ENCODE measurements at regions not wholly inside any gene's neighbourhood (a gene's known extent, or its start where the extent isn't known, plus 50 kb on each side); places are given as distances from the start of the nearest gene placed in this dataset.
A peak's percentile ranks its signal among the peaks of the same experiment; 100 is the strongest.
"Not testable (repeated sequence)": the region's sequence is repeated elsewhere in the genome, so short reads cannot be mapped to it uniquely, and the experiment has no call there.

DNA sequence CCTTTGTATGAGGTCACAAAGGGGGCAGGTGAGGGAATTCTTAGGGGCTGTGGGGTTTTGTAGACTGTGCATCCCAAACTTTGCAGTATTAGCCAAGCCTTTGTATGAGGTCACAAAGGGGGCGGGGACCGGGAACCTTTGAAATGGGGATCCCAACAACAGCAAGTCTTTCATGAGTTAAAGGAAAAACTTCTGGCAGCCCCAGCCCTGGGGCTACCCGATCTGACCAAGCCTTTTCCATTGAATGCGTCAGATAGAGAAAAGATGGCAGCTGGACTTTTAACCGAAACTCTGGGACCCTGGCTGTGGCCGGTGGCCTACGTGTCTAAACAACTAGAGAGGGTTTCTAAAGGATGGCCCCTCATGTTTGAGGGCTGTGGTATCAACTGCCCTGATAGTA is 79.0 kb upstream of the RUBCNL start:
- DNase-seq: not testable (repeated sequence)

DNA sequence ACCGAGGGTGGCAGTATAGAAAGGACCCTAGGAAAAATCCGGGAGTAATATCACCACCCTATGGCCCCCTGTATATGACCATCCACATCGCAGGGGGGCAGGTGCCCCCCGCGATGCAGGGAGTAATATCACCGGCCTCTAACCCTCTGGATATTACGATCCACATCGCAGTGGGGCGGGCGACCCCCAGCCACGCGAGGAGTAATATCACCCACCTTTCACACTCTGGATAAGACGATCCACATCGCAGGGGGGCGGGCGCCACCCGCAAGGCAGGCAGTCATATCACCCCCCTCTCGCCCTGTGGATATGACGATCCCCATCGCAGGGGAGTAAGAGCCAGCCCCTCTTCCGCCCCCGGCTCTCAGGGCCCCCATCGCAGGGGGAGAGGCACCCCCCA is 76.7 kb upstream of the RUBCNL start:
- DNase-seq: no peak

DNA sequence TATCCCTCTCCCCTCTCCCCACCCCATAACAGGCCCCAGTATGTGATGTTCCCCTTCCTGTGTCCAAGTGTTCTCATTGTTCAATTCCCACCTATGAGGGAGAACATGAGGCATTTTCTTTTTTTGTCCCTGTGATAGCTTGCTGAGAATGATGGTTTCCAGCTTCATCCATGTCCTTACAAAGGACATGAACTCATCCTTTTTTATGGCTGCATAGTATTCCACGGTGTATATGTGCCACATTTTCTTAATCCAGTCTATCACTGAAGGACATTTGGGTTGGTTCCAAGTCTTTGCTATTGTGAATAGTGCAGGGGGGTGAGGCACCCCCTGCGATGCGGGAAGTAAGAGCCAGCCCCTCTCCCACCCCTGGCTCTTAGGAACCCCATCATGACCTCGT is 73.2 kb upstream of the RUBCNL start:
- not testable (repeated sequence) for DNase-seq

DNA sequence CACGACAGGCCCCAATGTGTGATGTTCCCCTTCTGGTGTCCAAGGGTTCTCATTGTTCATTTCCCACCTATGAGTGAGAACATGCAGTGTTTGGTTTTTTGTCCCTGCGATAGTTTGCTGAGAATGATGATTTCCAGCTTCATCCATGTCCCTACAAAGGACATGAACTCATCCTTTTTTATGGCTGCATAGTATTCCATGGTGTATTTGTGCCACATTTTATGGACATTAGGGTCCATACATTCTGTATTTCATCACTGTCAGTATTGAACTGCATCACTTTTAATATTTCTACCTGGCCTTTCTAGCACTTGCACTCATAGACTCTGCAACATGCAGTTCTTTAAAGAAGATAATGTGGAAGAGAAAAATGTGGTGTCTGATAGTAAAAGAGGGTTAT is 70.2 kb upstream of the RUBCNL start:
- DNase-seq: not testable (repeated sequence)

DNA sequence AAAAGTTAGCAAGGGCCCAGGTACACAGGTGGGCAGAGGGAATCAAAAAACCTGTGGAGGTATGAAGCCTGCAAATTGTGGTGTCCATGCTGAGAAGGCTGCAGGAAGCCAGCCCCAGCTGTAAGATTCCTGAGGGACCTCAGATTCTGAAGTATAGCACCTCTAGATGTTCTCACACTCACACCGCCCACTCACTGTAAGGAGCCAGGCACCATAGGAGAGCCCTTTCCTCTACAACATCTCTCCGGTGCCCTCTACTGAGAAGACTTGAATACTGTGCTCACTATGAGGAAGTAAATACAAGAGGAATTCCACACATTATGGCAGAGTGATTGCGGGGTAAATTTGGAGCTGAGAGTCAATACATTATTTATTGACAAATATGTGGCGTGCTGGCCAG is 68.9 kb upstream of the RUBCNL start:
- DNase-seq: not testable (repeated sequence)

DNA sequence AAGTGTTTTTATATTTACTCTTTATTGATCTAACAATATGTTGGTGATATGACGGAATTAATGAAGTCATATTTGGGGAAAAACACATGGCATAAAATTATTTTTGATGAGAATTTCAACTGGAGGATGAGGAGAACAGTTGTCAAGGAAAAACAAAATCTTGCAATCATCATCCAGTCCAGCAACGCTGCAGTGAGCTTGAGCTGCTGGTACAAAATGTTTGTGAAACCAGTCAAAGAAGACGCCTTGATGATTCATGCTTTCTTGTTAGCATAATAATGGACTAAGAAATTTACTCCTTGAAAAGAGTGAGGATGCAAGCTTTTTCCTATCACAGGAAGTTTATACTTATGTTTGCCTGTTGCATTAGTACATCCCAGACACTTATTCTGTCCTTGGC is 64.1 kb upstream of the RUBCNL start:
- DNase-seq: not testable (repeated sequence)

DNA sequence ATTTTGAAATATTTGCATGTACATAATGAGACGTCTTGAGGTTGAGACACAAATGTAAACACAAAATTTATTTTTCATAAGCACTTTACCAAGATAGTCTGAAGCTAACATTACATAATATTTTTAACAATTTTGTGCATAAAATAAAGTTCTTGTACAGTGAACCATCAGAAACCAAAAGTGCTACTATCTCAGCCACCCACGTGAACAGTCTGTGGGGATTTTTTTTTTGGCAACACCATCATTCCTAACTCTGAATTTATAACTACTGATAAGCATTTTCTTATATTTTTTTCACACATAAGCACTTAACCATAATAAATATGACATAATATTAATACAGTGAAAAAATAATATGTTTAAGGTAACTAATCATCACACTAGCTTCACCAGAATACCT is 62.9 kb upstream of the RUBCNL start:
- DNase-seq: not testable (repeated sequence)

DNA sequence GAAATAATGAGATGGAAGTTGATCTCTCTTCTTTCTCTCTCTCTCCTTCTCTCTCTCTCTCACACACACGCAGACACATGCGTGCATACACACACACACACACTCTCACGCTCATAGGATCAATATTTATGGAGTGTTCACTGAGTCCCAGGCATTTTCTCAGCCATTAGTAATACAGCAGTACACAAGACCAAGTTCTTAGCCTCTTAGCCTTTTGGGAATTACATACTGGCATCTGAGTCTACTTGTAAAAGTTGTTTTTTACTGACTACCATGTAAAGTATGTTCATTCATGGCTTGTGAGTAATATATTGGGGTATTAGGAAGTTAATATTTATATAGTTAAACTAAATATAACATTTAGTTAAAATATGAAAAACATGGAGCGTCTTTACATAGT is 61.1 kb upstream of the RUBCNL start:
- DNase-seq: not testable (repeated sequence)

DNA sequence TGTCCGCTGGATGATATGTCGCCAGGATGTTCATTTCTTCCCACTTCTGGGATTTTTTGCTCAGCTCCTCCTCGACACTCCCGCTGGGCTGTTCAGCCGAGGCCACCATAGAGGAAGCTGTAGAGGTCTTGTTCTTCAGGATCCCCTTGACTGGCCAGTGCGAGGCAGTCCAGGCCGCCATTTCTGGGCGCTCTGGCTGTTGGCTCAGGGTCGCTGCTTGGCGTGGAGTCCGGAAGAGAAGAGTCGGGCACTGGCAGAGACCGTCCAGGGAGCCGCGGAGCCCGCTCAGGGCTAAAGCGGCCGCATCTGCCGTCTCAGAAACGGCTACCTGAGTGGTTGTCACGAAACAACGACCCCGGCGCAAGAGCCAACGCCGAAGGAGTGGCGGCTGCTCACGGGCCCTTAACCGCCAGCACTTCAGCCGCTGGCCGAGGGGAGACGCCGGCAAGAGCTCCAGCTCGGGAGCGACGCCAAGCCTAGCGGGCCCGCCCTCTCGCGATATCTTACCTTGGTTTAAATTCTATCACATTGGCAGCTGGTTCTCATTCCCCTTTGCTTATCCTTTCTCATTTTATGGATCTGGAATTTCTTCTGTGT is 50.9 kb upstream of the RUBCNL start:
- DNase-seq: peak; percentile 6
